Stimulated activated CD4-positive, alpha-beta T cell treated with anti-CD3 and anti-CD28 coated beads, Interleukin-12 subunit alpha, Interleukin-12 subunit beta, amount 100 ng/mL, for 48 hours (primary cell): ENCODE measurements at regions not wholly inside any gene's neighbourhood (a gene's known extent, or its start where the extent isn't known, plus 50 kb on each side); places are given as distances from the start of the nearest gene placed in this dataset.
"Not testable (repeated sequence)": the region's sequence is repeated elsewhere in the genome, so short reads cannot be mapped to it uniquely, and the experiment has no call there.

Experiments
- DNase-seq, 3 donors: peaks; one replicate each; pipeline ENCODE4 v3.0.0-alpha.2; 2020; ENCODE audit warnings: low read depth in 2 of 3, low spot score in 1 of 3

- DNase-seq = no peak
Measured at GRCh38 chr5:2071562-2071961, 188.8 kb upstream of the IRX4 start.

- not testable (repeated sequence) for DNase-seq
Measured at GRCh38 chr5:2070787-2071186, 188.1 kb upstream of the IRX4 start.

- DNase-seq = no peak
Measured at GRCh38 chr5:2068531-2068930, 185.8 kb upstream of the IRX4 start.

- DNase-seq = no peak
Measured at GRCh38 chr5:2066373-2066772, 183.6 kb upstream of the IRX4 start.

GRCh38 chr5:2063380-2063779 lies 180.7 kb upstream of the IRX4 start:
- not testable (repeated sequence) for DNase-seq

- no peak for DNase-seq
Measured at GRCh38 chr5:2052687-2053086, 170.0 kb upstream of the IRX4 start.

GRCh38 chr5:2049876-2050275 lies 167.2 kb upstream of the IRX4 start:
- no peak for DNase-seq

GRCh38 chr5:2048664-2049063 lies 165.9 kb upstream of the IRX4 start:
- DNase-seq = no peak

- no peak for DNase-seq
Measured at GRCh38 chr5:2047341-2047927, 164.7 kb upstream of the IRX4 start.

GRCh38 chr5:2044041-2044440 lies 161.3 kb upstream of the IRX4 start:
- no peak for DNase-seq

GRCh38 chr5:2039180-2039531 lies 156.4 kb upstream of the IRX4 start:
- DNase-seq = no peak

- peak; percentile 25 to 60 (median 39) for DNase-seq
Measured at GRCh38 chr5:2038321-2039179, 155.8 kb upstream of the IRX4 start.

GRCh38 chr5:2036885-2037284 lies 154.2 kb upstream of the IRX4 start:
- DNase-seq = no peak

- no peak for DNase-seq
Measured at GRCh38 chr5:2032432-2032831, 149.7 kb upstream of the IRX4 start.

- no peak for DNase-seq
Measured at GRCh38 chr5:2031581-2031980, 148.9 kb upstream of the IRX4 start.

- no peak for DNase-seq
Measured at GRCh38 chr5:2030131-2030530, 147.4 kb upstream of the IRX4 start.

GRCh38 chr5:2029206-2029605 lies 146.5 kb upstream of the IRX4 start:
- DNase-seq = no peak

GRCh38 chr5:2027790-2028189 lies 145.1 kb upstream of the IRX4 start:
- DNase-seq = no peak

- DNase-seq = no peak
Measured at GRCh38 chr5:2024986-2025721, 142.4 kb upstream of the IRX4 start.

- DNase-seq = no peak
Measured at GRCh38 chr5:2023196-2023595, 140.5 kb upstream of the IRX4 start.

GRCh38 chr5:2022436-2022835 lies 139.7 kb upstream of the IRX4 start:
- no peak for DNase-seq

- no peak for DNase-seq
Measured at GRCh38 chr5:2021484-2022176, 138.9 kb upstream of the IRX4 start.
